DMS53 (cell line): ENCODE measurements at regions not wholly inside any gene's neighbourhood (a gene's known extent, or its start where the extent isn't known, plus 50 kb on each side); places are given as distances from the start of the nearest gene placed in this dataset.

Experiments
- DNase-seq: peaks from one replicate; lab custom pipeline; 2025; lab: John Stamatoyannopoulos, UW

- no peak for DNase-seq
These were observed 247.8 kb upstream of the JAG1 start for GRCh38 chr20:10921491-10922010.

- no peak for DNase-seq
These were observed 248.7 kb upstream of the JAG1 start for GRCh38 chr20:10922506-10922905.

GRCh38 chr20:10922941-10923340, 249.1 kb upstream of the JAG1 start:
- no peak for DNase-seq

- peak; percentile 24 for DNase-seq
These were observed 250.9 kb upstream of the JAG1 start for GRCh38 chr20:10924644-10925201.

GRCh38 chr20:10925767-10926166, 252.0 kb upstream of the JAG1 start:
- no peak for DNase-seq

GRCh38 chr20:10927011-10927583, 253.3 kb upstream of the JAG1 start:
- peak; percentile 43 for DNase-seq

- DNase-seq: no peak
These were observed 254.4 kb upstream of the JAG1 start for GRCh38 chr20:10927936-10928840.

- no peak for DNase-seq
These were observed 255.1 kb upstream of the JAG1 start for GRCh38 chr20:10928841-10929421.

GRCh38 chr20:10935658-10936402, 262.0 kb upstream of the JAG1 start:
- DNase-seq: no peak

GRCh38 chr20:10936786-10937185, 263.0 kb upstream of the JAG1 start:
- DNase-seq: no peak

GRCh38 chr20:10939331-10939941, 265.6 kb upstream of the JAG1 start:
- no peak for DNase-seq

- peak; percentile 49 for DNase-seq
These were observed 267.1 kb upstream of the JAG1 start for GRCh38 chr20:10940941-10941340.

- DNase-seq: no peak
These were observed 270.0 kb upstream of the JAG1 start for GRCh38 chr20:10943686-10944265.

- no peak for DNase-seq
These were observed 272.5 kb upstream of the JAG1 start for GRCh38 chr20:10946124-10946880.

- DNase-seq: no peak
These were observed 273.9 kb upstream of the JAG1 start for GRCh38 chr20:10947726-10948125.

- peak; percentile 57 for DNase-seq
These were observed 276.4 kb upstream of the JAG1 start for GRCh38 chr20:10949930-10950783.

GRCh38 chr20:10951216-10951615, 277.4 kb upstream of the JAG1 start:
- peak; percentile 68 for DNase-seq

- DNase-seq: no peak
These were observed 278.1 kb upstream of the JAG1 start for GRCh38 chr20:10951904-10952303.

- no peak for DNase-seq
These were observed 279.6 kb upstream of the JAG1 start for GRCh38 chr20:10953437-10953836.
